Left lung (tissue), 4 donors: ENCODE measurements at regions not wholly inside any gene's neighbourhood (a gene's known extent, or its start where the extent isn't known, plus 50 kb on each side); places are given as distances from the start of the nearest gene placed in this dataset.

Experiments used
- ATAC-seq: fragments of 200-7000 bp; cut with Tn5 transposase; one replicate; pipeline ENCODE4 v1.9.1; 2020; ENCODE audit warnings: moderate library complexity
- DNase-seq, 4 donors: peaks; one replicate each; pipeline ENCODE4 v3.0.0-alpha.2; 2013 to 2020
- H3K27ac ChIP-seq, 2 donors: fragments of 200-600 bp; sonication (generic) in 1 of 2; one replicate each; pipeline versions ENCODE4 v1.5.0 to v1.8.0; 2020 to 2021
- H3K27me3 ChIP-seq, 2 donors: fragments of 200-600 bp; sonication (generic) in 1 of 2; one replicate each; pipeline versions ENCODE4 v1.5.0 to v1.8.0; 2020 to 2021
- H3K36me3 ChIP-seq, 2 donors: fragments of 200-600 bp; sonication (generic) in 1 of 2; one replicate each; pipeline versions ENCODE4 v1.5.0 to v1.8.0; 2020 to 2021
- H3K4me1 ChIP-seq, 2 donors: fragments of 200-600 bp; one replicate each; pipeline ENCODE4 v1.8.0; 2021
- H3K4me3 ChIP-seq, 2 donors: fragments of 200-600 bp; sonication (generic) in 1 of 2; one replicate each; pipeline versions ENCODE4 v1.5.0 to v1.8.0; 2020 to 2021; ENCODE audit warnings: mild to moderate bottlenecking in 1 of 2
- H3K9me3 ChIP-seq, 2 donors: fragments of 200-600 bp; sonication (generic) in 1 of 2; one replicate each; pipeline versions ENCODE4 v1.5.0 to v1.8.0; 2020 to 2021
- CTCF ChIP-seq, 2 donors: fragments of 200-600 bp; sonication (generic) in 1 of 2; IDR thresholded peaks; one replicate each; pipeline versions ENCODE4 v1.5.0 to v1.8.0; 2021; ENCODE audit warnings: antibody characterized with exemption in 2 of 2
- intact Hi-C, 2 donors: fragments of 100-400 bp; cut with DNase I; formaldehyde crosslinking; loops; one replicate each; pipeline versions ENCODE4 v1.11.2 to v1.14.2; 2022
- donor health status: DM: no; HTN: yes; CAD: no.
- donor health status: DM: no; HTN: no; CAD: no.

DNA sequence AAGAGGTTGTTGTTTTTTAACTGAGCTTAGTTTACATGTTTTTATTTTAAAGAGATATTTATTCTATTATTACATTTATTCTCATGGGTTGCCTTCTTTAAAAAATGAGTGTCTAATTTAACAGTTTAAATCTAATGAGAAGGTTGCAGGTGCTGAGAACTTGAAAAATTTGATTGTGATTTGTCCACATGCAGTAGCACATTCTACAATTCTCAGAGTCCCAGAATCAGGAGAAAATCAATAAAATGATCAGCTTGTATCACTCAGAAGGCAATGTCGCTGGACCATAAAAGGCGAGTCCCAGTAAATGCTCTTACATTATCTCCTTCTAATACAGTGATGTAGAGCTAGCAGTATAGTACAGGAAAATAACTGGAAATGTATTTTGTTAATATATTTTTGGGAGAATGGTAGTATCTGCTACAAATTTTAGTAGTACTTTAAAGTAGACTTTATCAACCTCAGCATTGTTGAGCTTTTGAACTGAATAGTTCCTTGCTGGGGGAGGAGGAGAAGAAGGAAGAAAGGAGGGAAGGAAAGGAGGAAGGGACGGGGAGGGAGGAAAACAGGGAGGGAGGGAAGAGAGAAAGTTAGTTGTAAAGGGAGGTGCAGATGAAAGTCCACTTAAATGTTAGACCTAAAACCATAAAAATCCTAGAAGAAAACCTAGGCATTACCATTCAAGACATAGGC lies 458.0 kb downstream of the DOK5 start:
- Histone ChIP-seq H3K36me3 (no peaks in the 10 kb centered on the region), H3K27ac (no peak overlapping the region), H3K4me1 (no peaks in the 10 kb centered on the region), H3K27me3 (no peaks in the 10 kb centered on the region), H3K9me3 (peaks cover 0 to 17% of the 10 kb centered on the region in 2 donors), H3K4me3 (no peak overlapping the region)
- intact Hi-C loops, result no loop called here
- no peak for TF ChIP-seq CTCF (IDR thresholded peaks at IDR 0.05)
- ATAC-seq, result no peak
- DNase-seq, result no peak

DNA sequence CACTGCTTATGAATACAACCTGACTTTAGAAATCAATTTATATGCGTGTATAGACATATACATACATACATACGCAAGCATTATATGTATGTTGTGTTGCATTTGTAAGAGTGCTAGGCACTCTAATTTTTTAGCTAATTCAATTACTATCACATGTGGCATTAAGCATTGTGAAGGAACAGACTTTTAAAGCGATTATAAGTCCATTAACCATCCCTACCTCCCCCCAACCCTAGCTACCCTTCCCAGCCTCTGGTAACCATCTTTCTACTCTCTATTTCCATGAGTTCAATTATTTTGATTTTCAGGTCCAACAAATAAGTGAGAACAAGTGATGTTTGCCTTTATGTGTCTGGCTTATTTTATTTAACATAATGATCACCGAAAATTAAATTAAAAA lies 453.8 kb downstream of the DOK5 start:
- H3K4me3 ChIP-seq, result no peak overlapping the region
- H3K27ac ChIP-seq, result no peak overlapping the region
- H3K4me1 ChIP-seq, result no peaks in the 10 kb centered on the region
- TF ChIP-seq CTCF (IDR thresholded peaks at IDR 0.05), result no peak
- ATAC-seq, result no peak
- no peak for DNase-seq
- no peaks in the 10 kb centered on the region for H3K36me3 ChIP-seq
- H3K27me3 ChIP-seq, result no peaks in the 10 kb centered on the region
- H3K9me3 ChIP-seq, result peaks cover 0 to 17% of the 10 kb centered on the region in 2 donors
- intact Hi-C loops, result no loop called here

DNA sequence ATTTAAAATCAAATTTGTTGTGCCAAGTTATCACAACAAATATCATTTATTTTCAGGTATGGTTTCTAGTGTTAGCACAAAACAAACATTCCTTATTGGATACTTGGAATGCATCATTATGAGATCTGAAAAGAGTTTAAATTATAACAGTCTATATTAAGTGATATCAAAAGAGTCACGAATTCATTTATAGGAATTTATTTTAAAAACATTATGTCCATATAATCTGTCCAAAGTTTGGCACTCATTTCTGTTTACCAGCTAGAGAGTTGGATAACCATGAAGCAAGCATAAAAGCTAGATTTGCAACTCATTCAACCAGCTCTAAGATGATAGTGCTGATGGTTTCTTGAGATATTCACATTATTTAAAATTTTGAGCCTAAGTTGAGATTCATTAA lies 453.2 kb downstream of the DOK5 start:
- no peaks in the 10 kb centered on the region for H3K4me1 ChIP-seq
- H3K4me3 ChIP-seq, result no peak overlapping the region
- ATAC-seq, result no peak
- DNase-seq, result no peak
- no peaks in the 10 kb centered on the region for H3K36me3 ChIP-seq
- intact Hi-C loops, result no loop called here
- peaks cover 0 to 16% of the 10 kb centered on the region in 2 donors for H3K9me3 ChIP-seq
- H3K27me3 ChIP-seq, result no peaks in the 10 kb centered on the region
- no peak for TF ChIP-seq CTCF (IDR thresholded peaks at IDR 0.05)
- H3K27ac ChIP-seq, result no peak overlapping the region

GRCh38 chr20:54922636-54923035 lies 447.2 kb downstream of the DOK5 start:
- no peak for ATAC-seq
- no peak for TF ChIP-seq CTCF (IDR thresholded peaks at IDR 0.05)
- Histone ChIP-seq H3K4me1 (no peaks in the 10 kb centered on the region), H3K9me3 (no peaks in the 10 kb centered on the region), H3K27ac (no peak overlapping the region), H3K36me3 (no peaks in the 10 kb centered on the region), H3K27me3 (no peaks in the 10 kb centered on the region), H3K4me3 (no peak overlapping the region)
- DNase-seq, result no peak
- intact Hi-C loops, result no loop called here

- no peak for ATAC-seq
- TF ChIP-seq CTCF (IDR thresholded peaks at IDR 0.05), result no peak
- Histone ChIP-seq H3K9me3 (no peaks in the 10 kb centered on the region), H3K36me3 (no peaks in the 10 kb centered on the region), H3K27ac (no peak overlapping the region), H3K4me3 (no peak overlapping the region), H3K27me3 (no peaks in the 10 kb centered on the region), H3K4me1 (no peaks in the 10 kb centered on the region)
- intact Hi-C loops, result no loop called here
- no peak for DNase-seq
Observed at GRCh38 chr20:54922096-54922495, 446.7 kb downstream of the DOK5 start.
